Choroid plexus epithelial cell (primary cell): ENCODE measurements at regions not wholly inside any gene's neighbourhood (a gene's known extent, or its start where the extent isn't known, plus 50 kb on each side); places are given as distances from the start of the nearest gene placed in this dataset.

Experiments used
- DNase-seq: peaks from one replicate; pipeline ENCODE4 v3.0.0-alpha.2; 2010; ENCODE audit warnings: low read depth
- H3K4me3 ChIP-seq: 2 replicates; pipeline ENCODE4 v1.5.1; 2011; ENCODE audit warnings: low read depth, mild to moderate bottlenecking, control low read depth, low read length, moderate library complexity
- TF ChIP-seq, protein P1 (sequence below): conservative IDR thresholded peaks from 2 replicates; pipeline ENCODE4 v1.5.1; 2011; ENCODE audit warnings: low read depth, mild to moderate bottlenecking, control low read depth, inconsistent platforms, low read length, moderate library complexity

DNA sequence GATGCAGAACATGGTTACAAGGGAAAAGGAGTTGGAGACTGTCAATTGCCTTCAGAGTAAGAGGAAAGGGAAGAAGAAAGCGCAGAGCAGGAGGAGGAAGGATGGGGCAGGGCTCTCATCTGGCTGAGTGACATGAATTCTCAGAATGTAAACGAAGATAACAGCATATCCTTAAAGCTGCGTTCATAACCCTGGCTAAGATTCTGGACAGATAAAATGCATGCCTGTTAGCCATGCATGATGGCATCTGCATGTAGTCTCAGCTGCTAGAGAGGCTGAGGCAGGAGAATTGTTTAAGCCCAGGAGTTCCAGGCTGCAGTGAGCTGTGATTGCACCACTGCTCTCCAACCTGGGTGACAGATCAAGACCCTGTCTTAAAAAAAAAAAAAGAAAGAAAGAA, 493.5 kb upstream of the PRKX start:
- TF ChIP-seq, protein P1, sequence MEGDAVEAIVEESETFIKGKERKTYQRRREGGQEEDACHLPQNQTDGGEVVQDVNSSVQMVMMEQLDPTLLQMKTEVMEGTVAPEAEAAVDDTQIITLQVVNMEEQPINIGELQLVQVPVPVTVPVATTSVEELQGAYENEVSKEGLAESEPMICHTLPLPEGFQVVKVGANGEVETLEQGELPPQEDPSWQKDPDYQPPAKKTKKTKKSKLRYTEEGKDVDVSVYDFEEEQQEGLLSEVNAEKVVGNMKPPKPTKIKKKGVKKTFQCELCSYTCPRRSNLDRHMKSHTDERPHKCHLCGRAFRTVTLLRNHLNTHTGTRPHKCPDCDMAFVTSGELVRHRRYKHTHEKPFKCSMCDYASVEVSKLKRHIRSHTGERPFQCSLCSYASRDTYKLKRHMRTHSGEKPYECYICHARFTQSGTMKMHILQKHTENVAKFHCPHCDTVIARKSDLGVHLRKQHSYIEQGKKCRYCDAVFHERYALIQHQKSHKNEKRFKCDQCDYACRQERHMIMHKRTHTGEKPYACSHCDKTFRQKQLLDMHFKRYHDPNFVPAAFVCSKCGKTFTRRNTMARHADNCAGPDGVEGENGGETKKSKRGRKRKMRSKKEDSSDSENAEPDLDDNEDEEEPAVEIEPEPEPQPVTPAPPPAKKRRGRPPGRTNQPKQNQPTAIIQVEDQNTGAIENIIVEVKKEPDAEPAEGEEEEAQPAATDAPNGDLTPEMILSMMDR, result no peak
- DNase-seq, result no peak
- no peak overlapping the region for H3K4me3 ChIP-seq

DNA sequence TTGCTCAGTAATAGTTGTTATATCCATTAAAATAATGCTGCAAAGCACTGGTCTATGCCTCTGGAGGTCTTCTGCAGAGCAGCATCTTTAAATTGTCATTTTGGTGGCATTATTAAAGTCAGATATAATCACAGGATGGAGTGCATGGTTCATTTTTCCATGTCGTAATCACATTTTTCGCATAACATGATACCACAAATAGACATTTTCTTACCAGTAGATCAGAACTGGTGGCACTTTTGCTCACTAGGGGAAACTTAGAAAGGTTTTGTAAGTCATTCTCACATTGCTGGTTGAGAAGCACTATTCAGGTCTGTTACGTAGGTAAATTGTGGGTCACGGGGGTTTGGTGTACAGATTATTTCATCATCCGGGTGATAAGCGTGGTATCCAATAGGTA, 484.5 kb upstream of the PRKX start:
- H3K4me3 ChIP-seq, result no peak overlapping the region
- TF ChIP-seq, protein P1, result no peak
- DNase-seq, result no peak

DNA sequence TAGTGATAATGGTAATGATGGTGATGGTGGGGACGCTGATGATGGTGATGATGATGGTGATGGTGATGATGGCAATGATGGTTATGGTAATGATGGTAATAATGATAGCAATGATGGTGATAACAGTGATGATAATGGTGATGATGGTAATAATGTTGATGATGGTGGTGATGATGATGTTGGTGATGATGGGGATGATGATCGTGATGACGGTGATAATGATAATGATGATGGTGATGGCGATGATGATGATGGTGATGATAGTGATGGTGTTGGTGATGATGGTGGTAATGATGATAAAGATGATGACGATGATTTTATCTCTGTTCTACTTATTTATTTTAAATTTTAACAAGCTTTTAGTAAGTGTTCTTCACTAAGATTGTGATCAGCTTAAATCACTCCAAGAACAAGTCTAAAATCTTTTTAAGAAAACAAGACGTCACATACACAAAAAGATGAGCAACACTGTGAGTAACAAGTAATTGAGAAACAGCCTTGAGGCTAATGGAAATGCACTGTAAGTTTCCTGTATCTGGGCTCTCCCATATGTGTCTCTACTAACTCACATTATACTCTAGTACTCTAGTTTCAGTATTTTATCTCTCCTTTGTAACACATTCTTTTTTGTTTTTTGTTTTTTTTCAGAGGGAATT, 480.2 kb upstream of the PRKX start:
- no peak for DNase-seq
- H3K4me3 ChIP-seq, result no peak overlapping the region
- TF ChIP-seq, protein P1, result no peak

DNA sequence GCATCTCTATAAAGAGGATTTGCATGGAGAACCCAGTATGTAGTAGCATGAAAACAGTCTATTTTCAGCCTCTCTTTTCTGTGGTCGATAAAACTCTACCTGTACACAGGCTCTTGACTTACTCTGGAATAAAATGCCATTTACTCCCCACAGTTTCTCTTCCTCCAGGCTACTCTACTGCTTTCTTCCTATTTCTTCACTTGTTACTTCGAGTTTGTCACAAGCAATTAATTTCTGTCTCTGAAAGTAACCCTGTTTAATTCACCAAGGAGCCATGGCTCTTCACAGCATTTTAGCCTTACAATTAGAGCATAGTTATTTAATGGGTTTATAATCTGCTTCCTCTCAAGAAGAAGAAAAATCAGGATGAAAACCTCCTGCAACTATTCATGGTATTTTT, 472.9 kb upstream of the PRKX start:
- TF ChIP-seq, protein P1, result no peak
- H3K4me3 ChIP-seq, result no peak overlapping the region
- no peak for DNase-seq

DNA sequence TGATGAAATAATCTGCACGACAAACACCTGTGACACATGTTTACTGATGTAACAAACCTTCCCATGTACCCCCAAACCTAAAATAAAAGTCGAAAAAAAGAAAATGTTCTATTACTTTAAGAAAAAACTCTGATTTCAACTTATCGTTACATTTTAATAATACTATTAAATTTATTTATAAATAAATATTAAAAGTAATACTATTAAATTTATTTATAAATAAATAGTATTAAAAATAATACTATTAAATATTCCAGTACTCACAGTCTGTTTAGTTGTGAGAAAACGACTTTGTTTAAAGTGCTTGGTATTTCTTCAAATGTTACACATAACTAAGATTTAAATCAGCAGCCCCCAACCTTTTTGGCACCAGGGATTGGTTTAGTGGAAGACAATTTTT, 471.6 kb upstream of the PRKX start:
- no peak for DNase-seq

DNA sequence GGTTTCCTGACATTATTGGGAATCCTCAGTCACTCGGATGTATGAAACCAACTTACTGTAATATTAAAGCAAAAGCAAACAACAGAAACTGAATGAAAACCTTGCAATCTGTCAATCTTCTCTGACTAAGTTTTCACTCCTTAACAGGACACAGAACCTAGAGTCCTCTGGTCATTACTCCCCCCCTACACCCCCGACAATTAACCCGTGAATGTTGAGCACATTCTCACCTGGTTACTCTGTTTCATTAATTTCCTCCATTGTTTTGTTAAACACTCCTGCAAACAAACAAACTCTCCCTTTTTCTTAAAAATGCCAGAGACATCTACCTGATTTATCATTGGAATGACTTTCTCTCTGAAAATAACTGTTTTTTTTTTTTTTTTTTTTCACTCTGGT, 469.0 kb upstream of the PRKX start:
- TF ChIP-seq, protein P1, result no peak
- H3K4me3 ChIP-seq, result no peak overlapping the region
- DNase-seq, result no peak

More for the DNA sequence above, 471.6 kb upstream of the PRKX start:
- TF ChIP-seq, protein P1, result no peak
- no peak overlapping the region for H3K4me3 ChIP-seq

DNA sequence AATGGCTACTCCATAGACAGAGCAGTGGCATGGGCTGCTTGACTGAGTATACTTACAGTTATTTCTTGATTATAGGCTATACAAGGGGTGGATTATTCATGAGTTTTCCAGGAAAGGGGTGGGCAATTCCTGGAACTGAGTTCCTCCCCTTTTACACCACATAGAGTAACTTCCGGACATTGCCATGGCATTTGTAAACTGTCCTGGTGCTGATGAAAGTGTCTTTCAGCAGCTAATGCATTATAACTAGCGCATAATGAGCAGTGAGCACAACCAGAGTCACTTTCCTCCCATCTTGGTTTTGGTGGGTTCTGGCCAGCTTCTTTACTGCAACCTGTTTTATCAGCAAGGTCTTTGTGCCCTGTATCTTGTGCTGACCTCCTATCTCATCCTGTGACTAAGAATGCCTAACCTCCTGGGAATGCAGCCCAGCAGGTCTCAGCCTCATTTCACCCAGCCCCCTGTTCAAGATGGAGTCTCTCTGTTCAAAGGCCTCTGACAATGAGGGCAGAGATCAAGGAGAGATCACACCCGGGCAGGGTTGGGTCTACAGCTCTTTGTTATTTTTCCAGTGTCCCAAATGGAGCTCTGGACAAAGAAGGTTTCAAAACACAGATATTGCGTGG, 468.4 kb upstream of the PRKX start:
- TF ChIP-seq, protein P1, result no peak
- no peak for DNase-seq
- H3K4me3 ChIP-seq, result no peak overlapping the region
